ENCODE measurements at regions not wholly inside any gene's neighbourhood (a gene's known extent, or its start where the extent isn't known, plus 50 kb on each side); places are given as distances from the start of the nearest gene placed in this dataset.

GRCh38 chr3:31466866-31467265 is 65.9 kb upstream of the STT3B start:
- dilution Hi-C loops (cut with HindIII; ENCODE audit: low sequenced_read_pairs, unreplicated experiment) (no loop called here), in situ Hi-C loops (cut with MboI; ENCODE audit: low sequenced_read_pairs) (no loop called here), intact Hi-C loops (cut with micrococcal nuclease) (no loop called here)
- Histone ChIP-seq H3K56ac (ENCODE audit: extremely low read depth, insufficient read depth, low read length) (no peak overlapping the region), H3K9me3 (ENCODE audit: control insufficient read depth, insufficient read depth, low read length) (no peaks in the 10 kb centered on the region), H2BK15ac (ENCODE audit: low read depth, low read length) (no peak overlapping the region), H4K8ac (ENCODE audit: low read depth in 2 of 2, low read length in 2 of 2) (no peak overlapping the region), H3K36me3 (ENCODE audit: control insufficient read depth, insufficient read depth, low read length) (no peaks in the 10 kb centered on the region), H3K9ac (ENCODE audit: low read depth, low read length) (no peak overlapping the region), H2AK9ac (replicated peaks; ENCODE audit: low read depth, low read length, poor library complexity) (no peak overlapping the region), H3K27ac (ENCODE audit: insufficient read depth, low read length) (no peak overlapping the region), H3K4me2 (ENCODE audit: low read depth, low read length) (no peak overlapping the region), H2BK20ac (ENCODE audit: low read depth, low read length) (no peak overlapping the region), H3K18ac (ENCODE audit: low read depth, low read length) (no peak overlapping the region), H3K4ac (ENCODE audit: low read depth, low read length) (no peak overlapping the region), H4K20me1 (ENCODE audit: insufficient read depth, low read length) (no peaks in the 10 kb centered on the region), H2AK5ac (ENCODE audit: low read depth, low read length) (no peak overlapping the region), H3K27me3 (ENCODE audit: control insufficient read depth, insufficient read depth, low read length) (peaks cover 5% of the 10 kb centered on the region; the same call in 1 of the 2 replicates), H4K91ac (ENCODE audit: insufficient read depth, low read depth, low read length) (no peak overlapping the region), H2BK5ac (ENCODE audit: low read depth, low read length, poor library complexity, severe bottlenecking) (no peak overlapping the region), H3K9me1 (ENCODE audit: insufficient read depth, low read length) (no peaks in the 10 kb centered on the region), H3K14ac (replicated peaks; ENCODE audit: low read depth, low read length) (no peak overlapping the region), H2AFZ (replicated peaks; ENCODE audit: low read length, poor library complexity) (no peak overlapping the region), H4K5ac (ENCODE audit: low read depth, low read length) (no peak overlapping the region), H2BK120ac (ENCODE audit: low read depth, low read length) (no peak overlapping the region), H3K4me3 (ENCODE audit: insufficient read depth, low read depth, low read length) (no peak overlapping the region), H3K4me1 (ENCODE audit: control insufficient read depth, insufficient read depth, low read length) (no peaks in the 10 kb centered on the region), H3K79me1 (ENCODE audit: low read depth in 1 of 2, low read length in 2 of 2) (no peaks in the 10 kb centered on the region), H3K23ac (ENCODE audit: low read depth, low read length) (no peak overlapping the region)
- CTCF ChIA-PET: no interaction called here
- no peak for DNase-seq
- BruUV-seq (replicated peaks): no TSS peak
- no peak for ATAC-seq (ENCODE audit: low read depth)
- POLR2A ChIA-PET (ENCODE audit: unreplicated experiment): no interaction called here
- TF ChIP-seq FOS (IDR thresholded peaks at IDR 0.05; ENCODE audit: low read depth, low read length): no peak
- no CpG with 5 or more reads among the region's 2 CpGs for WGBS, 2 experiments (ENCODE audit: extremely low coverage in 2 of 2, insufficient read length in 1 of 2)

Measured in IMR-90 (cell line).